IMR-90 (cell line): ENCODE measurements at regions not wholly inside any gene's neighbourhood (a gene's known extent, or its start where the extent isn't known, plus 50 kb on each side); places are given as distances from the start of the nearest gene placed in this dataset.

Source experiments
- ATAC-seq: fragments of 200-7000 bp; cut with Tn5 transposase; 2 replicates; pipeline ENCODE4 v1.9.1; 2020; ENCODE audit warnings: low read depth, mild to moderate bottlenecking, moderate library complexity
- BruUV-seq: library from RNA; stranded (reverse); fragments of 400-500 nt; replicated peaks from 2 replicates; lab custom pipeline; 2021; lab: Mats Ljungman, UMichigan
- CTCF ChIA-PET: fragments of 300-600 bp; formaldehyde crosslinking; extraction: SDS; loops from one replicate; lab custom pipeline; 2021; ENCODE audit warnings: antibody characterized with exemption; lab: Yijun Ruan, JAX
- POLR2A ChIA-PET: fragments of 300-600 bp; sonication (Branson Sonifier 250); formaldehyde crosslinking; loops from one replicate; lab custom pipeline; 2022; ENCODE audit warnings: antibody characterized with exemption; ENCODE audit not compliant: unreplicated experiment; lab: Charles Lee
- DNase-seq: peaks from one replicate; pipeline ENCODE4 v3.0.0; 2013
- H2AFZ ChIP-seq: replicated peaks from 2 replicates; pipeline ENCODE3; 2013; ENCODE audit warnings: low read length, mild to moderate bottlenecking; ENCODE audit not compliant: poor library complexity
- H2AK5ac ChIP-seq: 2 replicates; pipeline ENCODE4 v1.6.1; 2013; ENCODE audit warnings: low read depth, low read length, inconsistent platforms
- H2AK9ac ChIP-seq: replicated peaks from 2 replicates; pipeline ENCODE3; 2013; ENCODE audit warnings: mild to moderate bottlenecking, low read depth, low read length, moderate library complexity; ENCODE audit not compliant: poor library complexity
- H2BK120ac ChIP-seq: 2 replicates; pipeline ENCODE4 v1.6.1; 2013; ENCODE audit warnings: low read depth, low read length, inconsistent platforms
- H2BK15ac ChIP-seq: 3 replicates; pipeline ENCODE4 v1.6.1; 2013; ENCODE audit warnings: low read depth, low read length, inconsistent platforms
- H2BK20ac ChIP-seq: 2 replicates; pipeline ENCODE4 v1.6.1; 2013; ENCODE audit warnings: low read depth, mild to moderate bottlenecking, inconsistent platforms, low read length, moderate library complexity
- H2BK5ac ChIP-seq: 2 replicates; pipeline ENCODE4 v1.6.1; 2013; ENCODE audit warnings: mild to moderate bottlenecking, low read depth, low read length, inconsistent platforms; ENCODE audit not compliant: poor library complexity, severe bottlenecking
- H3K14ac ChIP-seq: replicated peaks from 2 replicates; pipeline ENCODE4 v1.6.1; 2013; ENCODE audit warnings: low read depth, low read length, inconsistent platforms
- H3K18ac ChIP-seq: 2 replicates; pipeline ENCODE4 v1.6.1; 2013; ENCODE audit warnings: low read depth, low read length, control low read depth
- H3K23ac ChIP-seq: 2 replicates; pipeline ENCODE4 v1.6.1; 2013; ENCODE audit warnings: low read depth, low read length, inconsistent platforms
- H3K27ac ChIP-seq: 2 replicates; pipeline ENCODE4 v1.5.1; 2013; ENCODE audit warnings: mild to moderate bottlenecking, control low read depth, low read length; ENCODE audit not compliant: insufficient read depth
- H3K27me3 ChIP-seq: 2 replicates; pipeline ENCODE4 v1.6.1; 2013; ENCODE audit warnings: low read length; ENCODE audit not compliant: control insufficient read depth, insufficient read depth
- H3K36me3 ChIP-seq: 2 replicates; pipeline ENCODE4 v1.6.1; 2013; ENCODE audit warnings: low read length, mixed read lengths; ENCODE audit not compliant: control insufficient read depth, insufficient read depth
- H3K4ac ChIP-seq: 2 replicates; pipeline ENCODE4 v1.6.1; 2013; ENCODE audit warnings: low read depth, low read length, inconsistent platforms
- H3K4me1 ChIP-seq: 2 replicates; pipeline ENCODE4 v1.6.1; 2013; ENCODE audit warnings: low read length, mixed read lengths; ENCODE audit not compliant: control insufficient read depth, insufficient read depth
- H3K4me2 ChIP-seq: 2 replicates; pipeline ENCODE4 v1.6.1; 2013; ENCODE audit warnings: low read depth, mild to moderate bottlenecking, control low read depth, low read length, moderate library complexity
- H3K4me3 ChIP-seq: 2 replicates; pipeline ENCODE4 v1.5.1; 2013; ENCODE audit warnings: low read depth, mild to moderate bottlenecking, control low read depth, low read length, moderate library complexity; ENCODE audit not compliant: insufficient read depth
- H3K56ac ChIP-seq: 2 replicates; pipeline ENCODE4 v1.6.1; 2013; ENCODE audit warnings: low read length, inconsistent platforms; ENCODE audit not compliant: insufficient read depth; ENCODE audit errors: extremely low read depth
- H3K79me1 ChIP-seq, 2 experiments: 2 replicates each; pipeline ENCODE4 v1.6.1; 2013; ENCODE audit warnings: low read length in 2 of 2, inconsistent platforms in 1 of 2, low read depth in 1 of 2
- H3K9ac ChIP-seq: 2 replicates; pipeline ENCODE4 v1.6.1; 2013; ENCODE audit warnings: low read depth, low read length, control low read depth
- H3K9me1 ChIP-seq: 2 replicates; pipeline ENCODE4 v1.6.1; 2013; ENCODE audit warnings: low read length, inconsistent platforms; ENCODE audit not compliant: insufficient read depth
- H3K9me3 ChIP-seq: 2 replicates; pipeline ENCODE4 v1.6.1; 2013; ENCODE audit warnings: low read length; ENCODE audit not compliant: control insufficient read depth, insufficient read depth
- H4K20me1 ChIP-seq: 2 replicates; pipeline ENCODE4 v1.6.1; 2013; ENCODE audit warnings: low read length, inconsistent platforms; ENCODE audit not compliant: insufficient read depth
- H4K5ac ChIP-seq: 2 replicates; pipeline ENCODE4 v1.6.1; 2013; ENCODE audit warnings: mild to moderate bottlenecking, low read depth, low read length, control low read depth
- H4K8ac ChIP-seq, 2 experiments: 2 replicates each; pipeline ENCODE4 v1.6.1; 2013; ENCODE audit warnings: low read depth in 2 of 2, low read length in 2 of 2, control low read depth in 1 of 2, inconsistent platforms in 1 of 2
- H4K91ac ChIP-seq: 2 replicates; pipeline ENCODE4 v1.6.1; 2013; ENCODE audit warnings: low read depth, low read length, inconsistent platforms; ENCODE audit not compliant: insufficient read depth
- BHLHE40 ChIP-seq: fragments of 150-350 bp; IDR thresholded peaks from 2 replicates; pipeline ENCODE4 v1.6.1; 2016; ENCODE audit warnings: mild to moderate bottlenecking, low read depth, low read length
- CEBPB ChIP-seq: IDR thresholded peaks from 2 replicates; pipeline ENCODE4 v1.6.1; 2012; ENCODE audit warnings: low read depth, low read length, improper control_type of control experiment
- CHD1 ChIP-seq: IDR thresholded peaks from 2 replicates; pipeline ENCODE4 v1.6.1; 2012; ENCODE audit warnings: low read depth, low read length, improper control_type of control experiment
- CTCF ChIP-seq: conservative IDR thresholded peaks from 2 replicates; pipeline ENCODE4 v1.5.1; 2012; ENCODE audit warnings: mild to moderate bottlenecking, low read depth, low read length, improper control_type of control experiment
- ELK1 ChIP-seq: fragments of 150-350 bp; IDR thresholded peaks from 2 replicates; pipeline ENCODE4 v1.6.1; 2016; ENCODE audit warnings: low read depth, mild to moderate bottlenecking, low read length, moderate library complexity, borderline replicate concordance
- FOS ChIP-seq: fragments of 150-350 bp; IDR thresholded peaks from 2 replicates; pipeline ENCODE4 v1.6.1; 2016; ENCODE audit warnings: low read depth, low read length
- MAFK ChIP-seq: IDR thresholded peaks from 2 replicates; pipeline ENCODE4 v1.6.1; 2012; ENCODE audit warnings: low read depth, low read length, improper control_type of control experiment
- MAZ ChIP-seq: IDR thresholded peaks from 2 replicates; pipeline ENCODE4 v1.6.1; 2012; ENCODE audit warnings: low read depth, mild to moderate bottlenecking, low read length, improper control_type of control experiment, moderate library complexity, borderline replicate concordance
- MXI1 ChIP-seq: IDR thresholded peaks from 2 replicates; pipeline ENCODE4 v1.6.1; 2012; ENCODE audit warnings: low read depth, mild to moderate bottlenecking, low read length, moderate library complexity, borderline replicate concordance
- NFE2L2 ChIP-seq: fragments of 150-350 bp; IDR thresholded peaks from 2 replicates; pipeline ENCODE4 v1.6.1; 2016; ENCODE audit warnings: low read depth, mild to moderate bottlenecking, low read length
- POLR2A ChIP-seq: IDR thresholded peaks from 2 replicates; pipeline ENCODE4 v1.6.1; 2012; ENCODE audit warnings: mild to moderate bottlenecking, low read depth, low read length
- RAD21 ChIP-seq: IDR thresholded peaks from 2 replicates; pipeline ENCODE4 v1.6.1; 2012; ENCODE audit warnings: low read length, improper control_type of control experiment
- RCOR1 ChIP-seq: IDR thresholded peaks from 2 replicates; pipeline ENCODE4 v1.6.1; 2012; ENCODE audit warnings: mild to moderate bottlenecking, low read length, improper control_type of control experiment; ENCODE audit not compliant: insufficient replicate concordance
- RFX5 ChIP-seq: IDR thresholded peaks from 2 replicates; pipeline ENCODE4 v1.8.0; 2012; ENCODE audit warnings: low read depth, mild to moderate bottlenecking, low read length, moderate library complexity
- SMC3 ChIP-seq: fragments of 150-350 bp; IDR thresholded peaks from 2 replicates; pipeline ENCODE4 v1.6.1; 2016; ENCODE audit warnings: low read depth, mild to moderate bottlenecking, antibody characterized with exemption, low read length, moderate library complexity
- USF2 ChIP-seq: fragments of 150-350 bp; IDR thresholded peaks from 2 replicates; pipeline ENCODE4 v1.6.1; 2017; ENCODE audit warnings: mild to moderate bottlenecking, antibody characterized with exemption, low read length, low read depth
- WGBS, 2 experiments: methylation state at CpG; one replicate each; pipeline versions ENCODE4 v1.1.5 to v1.1.7; 2013; ENCODE audit warnings: missing lambda C conversion rate in 2 of 2; ENCODE audit not compliant: insufficient read length in 1 of 2; ENCODE audit errors: extremely low coverage in 2 of 2; 5-methylcytosine and 5-hydroxymethylcytosine counted together
- dilution Hi-C: fragments of 300-500 bp; cut with HindIII; formaldehyde crosslinking; loops from one replicate; pipeline ENCODE4 v1.14.3; 2018; ENCODE audit warnings: low sequenced_read_pairs; ENCODE audit not compliant: unreplicated experiment
- in situ Hi-C: fragments of 300-500 bp; cut with MboI; formaldehyde crosslinking; loops from 3 replicates; pipeline ENCODE4 v1.14.3; 2019; ENCODE audit warnings: low sequenced_read_pairs, inconsistent platforms, mixed read lengths
- intact Hi-C: fragments of 100-400 bp; cut with micrococcal nuclease; formaldehyde crosslinking; loops from 2 replicates; pipeline ENCODE4 v1.10.0; 2022

- Histone ChIP-seq H2AFZ (no peak overlapping the region), H3K9me1 (no peaks in the 10 kb centered on the region), H3K4me3 (no peak overlapping the region), H2BK15ac (no peak overlapping the region), H3K18ac (no peak overlapping the region), H3K56ac (no peak overlapping the region), H3K36me3 (no peaks in the 10 kb centered on the region), H2BK20ac (no peak overlapping the region), H3K79me1 (no peaks in the 10 kb centered on the region), H2AK9ac (no peak overlapping the region), H3K27ac (no peak overlapping the region), H2AK5ac (no peak overlapping the region), H3K4ac (no peak overlapping the region), H3K4me2 (no peak overlapping the region), H3K27me3 (no peaks in the 10 kb centered on the region), H3K23ac (no peak overlapping the region), H3K9ac (no peak overlapping the region), H4K20me1 (no peaks in the 10 kb centered on the region), H3K4me1 (no peaks in the 10 kb centered on the region), H4K5ac (no peak overlapping the region), H2BK120ac (no peak overlapping the region), H3K9me3 (peaks cover 22% of the 10 kb centered on the region), H2BK5ac (no peak overlapping the region), H4K91ac (no peak overlapping the region), H4K8ac (no peak overlapping the region), H3K14ac (no peak overlapping the region)
- dilution Hi-C loops = no loop called here
- ChIA-PET POLR2A (no interaction called here), CTCF (no interaction called here)
- ATAC-seq (no peak), DNase-seq (no peak)
- WGBS, 2 experiments = 79% methylated on average over 11 of the region's 28 CpGs; no CpG with 5 or more reads in 1 of the 2 experiments
- BruUV-seq = no TSS peak
- intact Hi-C loops = no loop called here
- TF ChIP-seq CEBPB (no peak), CHD1 (no peak), RAD21 (no peak), CTCF (no peak), BHLHE40 (no peak), MXI1 (no peak), RFX5 (no peak), RCOR1 (no peak), MAFK (no peak), FOS (no peak), ELK1 (no peak), MAZ (no peak), SMC3 (no peak), NFE2L2 (no peak), USF2 (no peak), POLR2A (no peak)
- in situ Hi-C loops = no loop called here
Observed at GRCh38 chr21:19244502-19245187, 841.1 kb upstream of the TMPRSS15 start.
